ENCODE measurements at regions not wholly inside any gene's neighbourhood (a gene's known extent, or its start where the extent isn't known, plus 50 kb on each side); places are given as distances from the start of the nearest gene placed in this dataset.

DNA sequence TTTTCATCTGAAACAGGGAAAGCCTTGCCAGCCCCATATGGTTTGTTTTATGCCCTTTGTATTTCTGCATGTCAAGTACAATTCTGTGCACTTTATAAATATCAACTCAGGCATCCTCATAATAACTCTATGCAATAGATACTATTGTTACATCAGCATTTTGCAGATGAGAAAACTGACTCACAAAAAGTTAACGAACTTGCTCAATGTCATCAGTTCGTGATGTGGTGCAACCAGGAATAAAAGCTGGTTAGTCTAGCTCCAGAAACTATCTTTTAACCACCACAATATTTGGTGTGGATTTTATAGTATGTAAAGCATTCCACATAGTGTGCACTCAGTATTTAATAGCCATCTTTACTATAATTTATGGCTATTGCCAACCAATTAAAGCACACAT is 134.9 kb downstream of the MRPS30 start:
- TF ChIP-seq POLR2A (IDR thresholded peaks at IDR 0.05) (no peak), EP300 (IDR thresholded peaks at IDR 0.05) (no peak), POLR2AphosphoS5 (IDR thresholded peaks at IDR 0.05) (no peak)
- TF ChIP-seq, protein P1, sequence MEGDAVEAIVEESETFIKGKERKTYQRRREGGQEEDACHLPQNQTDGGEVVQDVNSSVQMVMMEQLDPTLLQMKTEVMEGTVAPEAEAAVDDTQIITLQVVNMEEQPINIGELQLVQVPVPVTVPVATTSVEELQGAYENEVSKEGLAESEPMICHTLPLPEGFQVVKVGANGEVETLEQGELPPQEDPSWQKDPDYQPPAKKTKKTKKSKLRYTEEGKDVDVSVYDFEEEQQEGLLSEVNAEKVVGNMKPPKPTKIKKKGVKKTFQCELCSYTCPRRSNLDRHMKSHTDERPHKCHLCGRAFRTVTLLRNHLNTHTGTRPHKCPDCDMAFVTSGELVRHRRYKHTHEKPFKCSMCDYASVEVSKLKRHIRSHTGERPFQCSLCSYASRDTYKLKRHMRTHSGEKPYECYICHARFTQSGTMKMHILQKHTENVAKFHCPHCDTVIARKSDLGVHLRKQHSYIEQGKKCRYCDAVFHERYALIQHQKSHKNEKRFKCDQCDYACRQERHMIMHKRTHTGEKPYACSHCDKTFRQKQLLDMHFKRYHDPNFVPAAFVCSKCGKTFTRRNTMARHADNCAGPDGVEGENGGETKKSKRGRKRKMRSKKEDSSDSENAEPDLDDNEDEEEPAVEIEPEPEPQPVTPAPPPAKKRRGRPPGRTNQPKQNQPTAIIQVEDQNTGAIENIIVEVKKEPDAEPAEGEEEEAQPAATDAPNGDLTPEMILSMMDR (IDR thresholded peaks at IDR 0.05): no peak
